ENCODE measurements at regions not wholly inside any gene's neighbourhood (a gene's known extent, or its start where the extent isn't known, plus 50 kb on each side); places are given as distances from the start of the nearest gene placed in this dataset.

DNA sequence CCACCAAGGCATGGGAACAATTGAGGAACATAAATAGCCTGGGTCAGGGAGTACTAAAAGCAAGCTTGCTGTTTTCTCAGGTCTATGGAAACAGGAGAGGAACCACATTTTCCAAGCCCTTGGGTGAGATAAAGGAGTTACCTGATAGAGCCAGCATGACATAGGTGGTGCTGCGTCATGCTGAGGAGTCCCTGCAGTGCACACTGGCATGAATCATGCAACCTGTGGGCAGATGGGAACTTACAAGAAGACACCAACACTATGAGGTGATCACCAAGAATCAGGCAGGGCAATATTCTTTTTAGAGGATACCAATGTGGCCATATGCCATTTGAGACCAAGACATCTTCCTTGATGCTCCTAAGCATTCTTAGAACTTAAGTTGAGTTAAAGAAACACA lies 531.8 kb downstream of the ZEB2 start:
- no peaks in the 10 kb centered on the region for H3K27me3 ChIP-seq (replicated peaks; ENCODE audit: insufficient read depth)
- H3K4me3 ChIP-seq, result no peak overlapping the region
- WGBS, result 95% methylated on average over 1 of the region's 1 CpG
- DNase-seq (ENCODE audit: low spot score), result no peak
- H3K36me3 ChIP-seq, result no peaks in the 10 kb centered on the region
- intact Hi-C loops (cut with DNase I), result no loop called here
- H3K27ac ChIP-seq, result no peak overlapping the region
- no peak for TF ChIP-seq POLR2AphosphoS5 (IDR thresholded peaks at IDR 0.05)
- TF ChIP-seq, protein P1, sequence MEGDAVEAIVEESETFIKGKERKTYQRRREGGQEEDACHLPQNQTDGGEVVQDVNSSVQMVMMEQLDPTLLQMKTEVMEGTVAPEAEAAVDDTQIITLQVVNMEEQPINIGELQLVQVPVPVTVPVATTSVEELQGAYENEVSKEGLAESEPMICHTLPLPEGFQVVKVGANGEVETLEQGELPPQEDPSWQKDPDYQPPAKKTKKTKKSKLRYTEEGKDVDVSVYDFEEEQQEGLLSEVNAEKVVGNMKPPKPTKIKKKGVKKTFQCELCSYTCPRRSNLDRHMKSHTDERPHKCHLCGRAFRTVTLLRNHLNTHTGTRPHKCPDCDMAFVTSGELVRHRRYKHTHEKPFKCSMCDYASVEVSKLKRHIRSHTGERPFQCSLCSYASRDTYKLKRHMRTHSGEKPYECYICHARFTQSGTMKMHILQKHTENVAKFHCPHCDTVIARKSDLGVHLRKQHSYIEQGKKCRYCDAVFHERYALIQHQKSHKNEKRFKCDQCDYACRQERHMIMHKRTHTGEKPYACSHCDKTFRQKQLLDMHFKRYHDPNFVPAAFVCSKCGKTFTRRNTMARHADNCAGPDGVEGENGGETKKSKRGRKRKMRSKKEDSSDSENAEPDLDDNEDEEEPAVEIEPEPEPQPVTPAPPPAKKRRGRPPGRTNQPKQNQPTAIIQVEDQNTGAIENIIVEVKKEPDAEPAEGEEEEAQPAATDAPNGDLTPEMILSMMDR (IDR thresholded peaks at IDR 0.05), result no peak
- H3K9me3 ChIP-seq, result no peaks in the 10 kb centered on the region
- no peaks in the 10 kb centered on the region for H3K4me1 ChIP-seq (replicated peaks)

DNA sequence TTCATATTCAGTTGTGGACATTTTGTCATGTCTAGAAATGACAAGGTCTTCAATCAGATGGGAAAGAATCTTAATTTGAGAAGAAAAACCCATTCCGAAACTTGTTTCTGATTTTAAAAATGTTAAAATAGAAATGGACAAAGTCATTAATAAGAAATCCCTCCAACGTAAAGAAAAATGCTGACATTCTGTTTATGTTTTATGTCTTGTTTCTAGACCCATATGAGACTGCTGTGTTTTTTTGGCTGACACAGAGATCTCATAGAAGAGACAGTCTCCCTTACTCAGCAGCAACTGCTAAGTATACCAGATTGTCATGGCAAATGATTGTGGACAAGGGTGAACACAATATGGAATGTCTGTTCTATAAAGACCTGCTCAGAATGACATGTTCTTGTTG lies 538.5 kb downstream of the ZEB2 start:
- no peaks in the 10 kb centered on the region for H3K4me1 ChIP-seq (replicated peaks)
- H3K36me3 ChIP-seq, result no peaks in the 10 kb centered on the region
- 97% methylated on average over 2 of the region's 2 CpGs for WGBS
- no peak overlapping the region for H3K4me3 ChIP-seq
- no peaks in the 10 kb centered on the region for H3K27me3 ChIP-seq (replicated peaks; ENCODE audit: insufficient read depth)
- TF ChIP-seq POLR2AphosphoS5 (IDR thresholded peaks at IDR 0.05) (no peak), POLR2A (IDR thresholded peaks at IDR 0.05) (no peak)
- TF ChIP-seq, protein P1 (IDR thresholded peaks at IDR 0.05), result no peak
- no peak overlapping the region for H3K27ac ChIP-seq
- no peak for DNase-seq (ENCODE audit: low spot score)
- no peaks in the 10 kb centered on the region for H3K9me3 ChIP-seq
- intact Hi-C loops (cut with DNase I), result no loop called here

DNA sequence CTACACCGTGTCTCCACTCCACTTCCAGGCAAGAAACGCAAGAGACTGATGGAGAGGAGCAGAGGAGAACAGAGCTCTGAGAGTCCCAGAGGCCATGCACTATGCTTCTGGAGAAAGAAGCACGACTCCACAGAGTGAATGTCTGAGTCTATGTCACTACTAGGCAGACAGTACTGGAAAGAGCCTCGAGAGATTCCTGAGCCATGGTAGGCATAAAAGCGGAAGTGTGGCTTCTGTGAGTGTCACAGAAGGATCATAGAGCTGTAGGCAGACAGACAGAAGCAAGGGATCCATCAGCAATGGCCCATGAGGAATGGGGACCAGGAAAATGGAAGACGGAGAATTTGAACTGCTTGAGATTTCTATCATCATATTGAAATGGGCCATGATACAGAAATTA lies 542.6 kb downstream of the ZEB2 start:
- no peak overlapping the region for H3K27ac ChIP-seq
- H3K4me1 ChIP-seq (replicated peaks), result no peaks in the 10 kb centered on the region
- no peak overlapping the region for H3K4me3 ChIP-seq
- no peak for DNase-seq (ENCODE audit: low spot score)
- no peaks in the 10 kb centered on the region for H3K36me3 ChIP-seq
- TF ChIP-seq POLR2AphosphoS5 (IDR thresholded peaks at IDR 0.05) (no peak), POLR2A (IDR thresholded peaks at IDR 0.05) (no peak)
- TF ChIP-seq, protein P1 (IDR thresholded peaks at IDR 0.05), result no peak
- no peaks in the 10 kb centered on the region for H3K9me3 ChIP-seq
- no peaks in the 10 kb centered on the region for H3K27me3 ChIP-seq (replicated peaks; ENCODE audit: insufficient read depth)
- WGBS, result 93% methylated on average over 6 of the region's 6 CpGs
- intact Hi-C loops (cut with DNase I), result no loop called here

DNA sequence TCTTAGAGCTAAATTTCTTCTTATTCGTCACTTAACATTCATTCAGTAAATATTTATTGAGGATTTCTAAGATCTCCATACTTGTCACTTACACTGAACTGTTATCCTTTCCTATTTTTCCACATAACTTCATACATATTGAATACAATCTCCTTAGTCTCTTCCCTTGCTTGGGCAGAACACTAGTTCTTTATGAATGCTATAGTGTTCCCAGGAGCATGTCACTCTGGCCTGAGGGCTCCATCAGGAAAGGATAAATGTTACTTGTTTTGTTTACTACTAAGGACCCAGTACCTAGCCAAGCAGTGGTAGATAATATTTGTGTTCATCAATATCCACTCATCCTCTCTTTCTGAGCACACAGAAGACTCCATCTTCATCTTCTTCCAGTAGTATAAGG lies 544.7 kb downstream of the ZEB2 start:
- 88% methylated on average over 1 of the region's 1 CpG for WGBS
- Histone ChIP-seq H3K4me3 (no peak overlapping the region), H3K4me1 (replicated peaks) (no peaks in the 10 kb centered on the region), H3K36me3 (no peaks in the 10 kb centered on the region), H3K27ac (no peak overlapping the region), H3K27me3 (replicated peaks; ENCODE audit: insufficient read depth) (no peaks in the 10 kb centered on the region), H3K9me3 (no peaks in the 10 kb centered on the region)
- DNase-seq (ENCODE audit: low spot score), result no peak
- TF ChIP-seq, protein P1 (IDR thresholded peaks at IDR 0.05), result no peak
- no peak for TF ChIP-seq POLR2A (IDR thresholded peaks at IDR 0.05)
- TF ChIP-seq POLR2AphosphoS5 (IDR thresholded peaks at IDR 0.05), result no peak
- intact Hi-C loops (cut with DNase I), result no loop called here

DNA sequence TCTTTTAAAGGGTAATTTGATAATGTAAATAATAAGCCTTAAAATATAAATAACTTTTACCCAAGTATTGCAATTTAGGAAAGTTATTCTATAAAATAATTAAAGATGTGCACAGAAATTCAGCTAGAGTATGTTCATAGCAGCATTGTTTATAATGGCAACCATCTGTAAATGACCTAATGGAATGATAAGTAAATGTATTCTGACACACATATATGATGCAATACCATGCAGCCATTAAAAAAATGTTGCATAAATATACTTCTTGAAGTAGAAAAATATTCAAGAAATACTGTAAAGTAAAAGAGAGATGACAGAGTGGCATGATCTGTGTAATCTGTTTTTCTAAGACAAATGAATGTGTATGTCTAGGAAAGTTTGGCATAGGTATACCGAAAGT lies 545.7 kb downstream of the ZEB2 start:
- DNase-seq (ENCODE audit: low spot score), result no peak
- Histone ChIP-seq H3K36me3 (no peaks in the 10 kb centered on the region), H3K9me3 (no peaks in the 10 kb centered on the region), H3K27ac (no peak overlapping the region), H3K27me3 (replicated peaks; ENCODE audit: insufficient read depth) (no peaks in the 10 kb centered on the region), H3K4me3 (no peak overlapping the region), H3K4me1 (replicated peaks) (no peaks in the 10 kb centered on the region)
- 93% methylated on average over 1 of the region's 1 CpG for WGBS
- intact Hi-C loops (cut with DNase I), result no loop called here
- TF ChIP-seq POLR2A (IDR thresholded peaks at IDR 0.05) (no peak), POLR2AphosphoS5 (IDR thresholded peaks at IDR 0.05) (no peak)
- TF ChIP-seq, protein P1 (IDR thresholded peaks at IDR 0.05), result no peak
